ENCODE measurements at regions not wholly inside any gene's neighbourhood (a gene's known extent, or its start where the extent isn't known, plus 50 kb on each side); places are given as distances from the start of the nearest gene placed in this dataset.

DNA sequence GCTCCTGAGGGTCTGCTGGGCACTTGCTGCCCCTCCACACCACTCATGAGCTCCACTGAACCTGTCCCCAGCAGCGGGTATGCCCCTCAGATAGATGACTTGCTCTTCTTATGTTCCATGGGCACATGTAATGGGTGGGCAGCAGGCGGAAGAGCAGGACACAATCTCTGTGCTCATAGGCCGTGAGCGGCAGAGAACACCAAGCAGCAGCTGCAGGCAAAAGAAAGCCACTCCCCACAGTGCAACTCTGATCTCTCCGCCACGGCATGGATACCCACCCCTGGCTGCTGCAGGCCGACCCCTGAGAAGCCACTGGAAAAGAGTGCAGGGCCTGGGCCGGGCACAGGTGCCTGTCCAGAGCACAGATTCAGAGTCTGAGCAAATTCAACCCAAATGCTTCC is 135.2 kb upstream of the RUNX3 start:
- H2AFZ ChIP-seq (ENCODE audit: low read length), result no peak overlapping the region
- WGBS (ENCODE audit: extremely low coverage, insufficient read length, low lambda C conversion rate), result no CpG with 5 or more reads among the region's 8 CpGs

More for the DNA sequence above, 135.2 kb upstream of the RUNX3 start:
- no peak overlapping the region for H2BK20ac ChIP-seq (ENCODE audit: low read depth, low read length, poor library complexity, severe bottlenecking)
- no peak overlapping the region for H3K23ac ChIP-seq (ENCODE audit: insufficient read length, low read depth, low read length)
- no peak overlapping the region for H4K91ac ChIP-seq (ENCODE audit: insufficient read length, low read depth, low read length)
- H3K18ac ChIP-seq (ENCODE audit: insufficient read length, low read depth, low read length), result no peak overlapping the region
- no peak for DNase-seq
- no peak overlapping the region for H3K27ac ChIP-seq (ENCODE audit: insufficient read length, low read depth, low read length)
- H3K9me3 Mint-ChIP-seq, result no peaks in the 10 kb centered on the region
- H3K4me2 ChIP-seq (ENCODE audit: insufficient read depth, insufficient read length, low read length), result no peak overlapping the region
- H3K14ac ChIP-seq (ENCODE audit: insufficient read depth, low read length), result no peak overlapping the region
- no peaks in the 10 kb centered on the region for H3K4me1 ChIP-seq (ENCODE audit: insufficient read depth, low read length)
- no peaks in the 10 kb centered on the region for H4K20me1 ChIP-seq (ENCODE audit: control insufficient read depth, insufficient read depth, insufficient read length)
- H3K56ac ChIP-seq (ENCODE audit: insufficient read length, low read depth, low read length), result no peak overlapping the region
- no peak overlapping the region for H2AK5ac ChIP-seq (ENCODE audit: insufficient read length, low read length)
- no peaks in the 10 kb centered on the region for H3K36me3 Mint-ChIP-seq (ENCODE audit: insufficient read depth in 1 of 3, low read depth in 3 of 3)
- no peak overlapping the region for H4K5ac ChIP-seq (ENCODE audit: insufficient read length, low read depth, low read length)
- H3K27ac Mint-ChIP-seq, result no peak overlapping the region
- H3K23me2 ChIP-seq (ENCODE audit: insufficient read length, low read depth, low read length, poor library complexity, severe bottlenecking), result no peaks in the 10 kb centered on the region
- H3K4me3 Mint-ChIP-seq, result no peak overlapping the region
- no peak for TF ChIP-seq CTCF (conservative IDR thresholded peaks at IDR 0.05)
- no peak overlapping the region for H3K9ac ChIP-seq (ENCODE audit: extremely low read depth, insufficient read length, low read length)
- no peaks in the 10 kb centered on the region for H3K79me2 ChIP-seq (ENCODE audit: insufficient read depth, low read length)
- H3K4ac ChIP-seq (ENCODE audit: low read depth, low read length), result no peak overlapping the region
- H3K79me1 ChIP-seq (ENCODE audit: insufficient read depth, low read depth, low read length, poor library complexity, severe bottlenecking), result no peaks in the 10 kb centered on the region
- H3K4me1 Mint-ChIP-seq, result peaks cover 12 to 26% of the 10 kb centered on the region in 2 experiments
- H3T11ph ChIP-seq (ENCODE audit: low read length), result no peak overlapping the region
- no peak overlapping the region for H2BK12ac ChIP-seq (ENCODE audit: insufficient read length, low read depth, low read length)
- H2BK5ac ChIP-seq (ENCODE audit: insufficient read length, low read length), result no peak overlapping the region
- H3K27me3 ChIP-seq (ENCODE audit: insufficient read depth, low read length), result no peaks in the 10 kb centered on the region
- no peak overlapping the region for H4K8ac ChIP-seq (replicated peaks; ENCODE audit: insufficient read length, low read depth, low read length)
- H2BK15ac ChIP-seq (ENCODE audit: low read depth, low read length), result no peak overlapping the region
- H3K27me3 Mint-ChIP-seq (ENCODE audit: low read depth), result peaks cover 4% of the 10 kb centered on the region
- H3K9me3 ChIP-seq (ENCODE audit: control insufficient read depth, low read depth, low read length), result no peaks in the 10 kb centered on the region
- no peak overlapping the region for H2BK120ac ChIP-seq (ENCODE audit: low read depth, low read length, poor library complexity, severe bottlenecking)

Data from H9 (cell line).